Endothelial cell of umbilical vein (primary cell): ENCODE measurements at regions not wholly inside any gene's neighbourhood (a gene's known extent, or its start where the extent isn't known, plus 50 kb on each side); places are given as distances from the start of the nearest gene placed in this dataset.

ENCODE experiments used
- CTCF ChIP-seq, 2 donors: IDR thresholded peaks; 1 replicate in 1 of 2; 2 replicates in 1 of 2; pipeline ENCODE4 v1.5.1; 2011; ENCODE audit warnings: low read length in 2 of 2, mild to moderate bottlenecking in 2 of 2, moderate library complexity in 2 of 2, control low read depth in 1 of 2, inconsistent platforms in 1 of 2, low read depth in 1 of 2; ENCODE audit not compliant: insufficient read depth in 1 of 2; ENCODE audit errors: extremely low read depth in 1 of 2
- EZH2 ChIP-seq: IDR thresholded peaks from 2 replicates; pipeline ENCODE4 v1.6.1; 2012; ENCODE audit warnings: borderline replicate concordance, low read depth, mild to moderate bottlenecking, moderate library complexity, low read length, inconsistent platforms; ENCODE audit not compliant: severe bottlenecking
- FOS ChIP-seq: IDR thresholded peaks from 2 replicates; pipeline ENCODE4 v1.6.1; 2011; ENCODE audit warnings: mild to moderate bottlenecking, low read length, moderate library complexity, borderline replicate concordance; ENCODE audit not compliant: insufficient read depth
- GATA2 ChIP-seq: IDR thresholded peaks from 2 replicates; pipeline ENCODE4 v1.7.0; 2011; ENCODE audit warnings: low read depth, mild to moderate bottlenecking, moderate library complexity, mixed read lengths, low read length; ENCODE audit not compliant: insufficient read length, insufficient read depth
- JUN ChIP-seq: IDR thresholded peaks from 2 replicates; pipeline ENCODE4 v1.6.1; 2011; ENCODE audit warnings: borderline replicate concordance, low read depth; ENCODE audit not compliant: insufficient read length, insufficient read depth
- MAX ChIP-seq: IDR thresholded peaks from 2 replicates; pipeline ENCODE4 v1.6.1; 2011; ENCODE audit not compliant: insufficient read depth, insufficient read length
- MYC ChIP-seq: IDR thresholded peaks from one replicate; pipeline ENCODE4 v1.6.1; 2011; ENCODE audit warnings: mild to moderate bottlenecking, low read depth, low read length
- POLR2A ChIP-seq: IDR thresholded peaks from 2 replicates; pipeline ENCODE4 v1.6.1; 2012; ENCODE audit warnings: low read depth, mild to moderate bottlenecking, control low read depth, low read length
- POLR2AphosphoS5 ChIP-seq: IDR thresholded peaks from 2 replicates; pipeline ENCODE4 v1.6.1; 2012; ENCODE audit warnings: low read depth, mild to moderate bottlenecking, control low read depth, low read length, moderate library complexity; ENCODE audit not compliant: insufficient read depth

- no peak for TF ChIP-seq CTCF (IDR thresholded peaks at IDR 0.05; ENCODE audit: extremely low read depth in 1 of 2, insufficient read depth in 1 of 2, low read depth in 1 of 2, low read length in 2 of 2)
- TF ChIP-seq POLR2A: no peak
- TF ChIP-seq POLR2AphosphoS5: no peak
- no peak for TF ChIP-seq GATA2
- no peak for TF ChIP-seq EZH2
- peak; percentile 13 for TF ChIP-seq FOS
- no peak for TF ChIP-seq MYC
- TF ChIP-seq MAX: no peak
- no peak for TF ChIP-seq JUN
These were observed 370.9 kb downstream of the KLF5 start for GRCh38 chr13:73429701-73430100.
